Mesenchymal stem cell (in vitro differentiated cells and primary cell): ENCODE measurements at regions not wholly inside any gene's neighbourhood (a gene's known extent, or its start where the extent isn't known, plus 50 kb on each side); places are given as distances from the start of the nearest gene placed in this dataset.
"Not testable (repeated sequence)": the region's sequence is repeated elsewhere in the genome, so short reads cannot be mapped to it uniquely, and the experiment has no call there.

Experiments used
- DNase-seq: peaks from one replicate; pipeline ENCODE4 v3.0.0-alpha.2; 2013
- H2AFZ ChIP-seq: one replicate; pipeline ENCODE4 v1.6.1; 2013; ENCODE audit warnings: low read depth, mild to moderate bottlenecking, control low read depth, inconsistent platforms, low read length, moderate library complexity
- H2AK5ac ChIP-seq: 2 replicates; pipeline ENCODE4 v1.6.1; 2013; ENCODE audit warnings: low read length, moderate library complexity, mild to moderate bottlenecking, inconsistent platforms; ENCODE audit not compliant: severe bottlenecking
- H2BK120ac ChIP-seq: one replicate; pipeline ENCODE4 v1.6.1; 2013; ENCODE audit warnings: low read depth, mild to moderate bottlenecking, inconsistent platforms, low read length, moderate library complexity
- H2BK12ac ChIP-seq, 2 experiments: one replicate each; pipeline ENCODE4 v1.6.1; 2013; ENCODE audit warnings: inconsistent platforms in 2 of 2, low read length in 2 of 2, mild to moderate bottlenecking in 2 of 2, moderate library complexity in 2 of 2, control low read depth in 1 of 2
- H2BK15ac ChIP-seq: one replicate; pipeline ENCODE4 v1.6.1; 2013; ENCODE audit warnings: mild to moderate bottlenecking, low read depth, inconsistent platforms; ENCODE audit not compliant: poor library complexity, severe bottlenecking
- H2BK5ac ChIP-seq: 2 replicates; pipeline ENCODE4 v1.6.1; 2013; ENCODE audit warnings: low read depth, mild to moderate bottlenecking, low read length, control low read depth, inconsistent platforms; ENCODE audit not compliant: poor library complexity, severe bottlenecking
- H3K14ac ChIP-seq, 2 experiments: one replicate each; pipeline ENCODE4 v1.6.1; 2013; ENCODE audit warnings: inconsistent platforms in 2 of 2, low read length in 2 of 2, control low read depth in 1 of 2, mild to moderate bottlenecking in 1 of 2, moderate library complexity in 1 of 2
- H3K18ac ChIP-seq, 2 experiments: one replicate each; pipeline ENCODE4 v1.6.1; 2013; ENCODE audit warnings: inconsistent platforms in 2 of 2, low read length in 2 of 2, control low read depth in 1 of 2, low read depth in 1 of 2, mild to moderate bottlenecking in 1 of 2
- H3K23ac ChIP-seq, 2 experiments: one replicate each; pipeline ENCODE4 v1.6.1; 2013; ENCODE audit warnings: inconsistent platforms in 2 of 2, low read length in 2 of 2, mild to moderate bottlenecking in 2 of 2, moderate library complexity in 2 of 2, control low read depth in 1 of 2
- H3K27ac ChIP-seq: 2 replicates; pipeline ENCODE4 v1.5.1; 2013; ENCODE audit warnings: mild to moderate bottlenecking, moderate library complexity, low read length, control low read depth, inconsistent platforms; ENCODE audit not compliant: poor library complexity, severe bottlenecking
- H3K27me3 ChIP-seq, 2 experiments: 2 replicates each; pipeline versions ENCODE4 v1.6.1 to v1.7.0; 2013; ENCODE audit warnings: low read length in 2 of 2, mild to moderate bottlenecking in 2 of 2, moderate library complexity in 2 of 2, control low read depth in 1 of 2, inconsistent platforms in 1 of 2; ENCODE audit not compliant: control insufficient read depth in 1 of 2, insufficient read depth in 1 of 2
- H3K36me3 ChIP-seq, 2 experiments: 2 replicates each; pipeline versions ENCODE4 v1.6.1 to v1.7.0; 2013; ENCODE audit warnings: low read length in 2 of 2, control low read depth in 1 of 2, inconsistent platforms in 1 of 2, low read depth in 1 of 2, mild to moderate bottlenecking in 1 of 2; ENCODE audit not compliant: insufficient read depth in 2 of 2, control insufficient read depth in 1 of 2
- H3K4ac ChIP-seq, 2 experiments: one replicate each; pipeline ENCODE4 v1.6.1; 2013; ENCODE audit warnings: inconsistent platforms in 2 of 2, low read length in 2 of 2, mild to moderate bottlenecking in 2 of 2, moderate library complexity in 2 of 2, control low read depth in 1 of 2, low read depth in 1 of 2
- H3K4me1 ChIP-seq: 2 replicates; pipeline ENCODE4 v1.6.1; 2013; ENCODE audit warnings: low read depth, low read length, control low read depth; ENCODE audit not compliant: control insufficient read depth, insufficient read depth
- H3K4me2 ChIP-seq: 2 replicates; pipeline ENCODE4 v1.6.1; 2013; ENCODE audit warnings: low read length, mild to moderate bottlenecking, inconsistent platforms; ENCODE audit not compliant: poor library complexity, severe bottlenecking
- H3K4me3 ChIP-seq, 2 experiments: 2 replicates each; pipeline versions ENCODE4 v1.5.1 to v1.7.0; 2013; ENCODE audit warnings: low read length in 2 of 2, mild to moderate bottlenecking in 2 of 2, control low read depth in 1 of 2, low read depth in 1 of 2; ENCODE audit not compliant: insufficient read depth in 1 of 2
- H3K79me1 ChIP-seq: replicated peaks from 2 replicates; pipeline ENCODE4 v1.6.1; 2013; ENCODE audit warnings: mild to moderate bottlenecking, control low read depth, low read length, inconsistent platforms; ENCODE audit not compliant: poor library complexity, severe bottlenecking
- H3K9ac ChIP-seq: 2 replicates; pipeline ENCODE4 v1.7.0; 2013; ENCODE audit warnings: mild to moderate bottlenecking, low read length, moderate library complexity
- H3K9me3 ChIP-seq: 2 replicates; pipeline ENCODE4 v1.7.0; 2013; ENCODE audit warnings: mild to moderate bottlenecking, low read length; ENCODE audit not compliant: control insufficient read depth
- H4K8ac ChIP-seq: one replicate; pipeline ENCODE4 v1.6.1; 2013; ENCODE audit warnings: inconsistent platforms, mild to moderate bottlenecking, low read length, moderate library complexity
- H4K91ac ChIP-seq: one replicate; pipeline ENCODE4 v1.6.1; 2013; ENCODE audit warnings: mild to moderate bottlenecking, low read length, inconsistent platforms
- WGBS: methylation state at CpG from one replicate; pipeline ENCODE4 v1.1.7; 2013; ENCODE audit warnings: mixed read lengths; 5-methylcytosine and 5-hydroxymethylcytosine counted together

GRCh38 chr3:13995216-13995615 is 115.3 kb upstream of the WNT7A start:
- not testable (repeated sequence) for H3K4me1 ChIP-seq, H3K9ac ChIP-seq, H3K9me3 ChIP-seq, H3K27ac ChIP-seq, H3K79me1 ChIP-seq, H3K4me2 ChIP-seq, H3K27me3 ChIP-seq, DNase-seq, H3K18ac ChIP-seq, H2BK5ac ChIP-seq, H3K23ac ChIP-seq, H2BK12ac ChIP-seq, H2BK120ac ChIP-seq, H2AK5ac ChIP-seq, H3K36me3 ChIP-seq, H3K4me3 ChIP-seq, H2AFZ ChIP-seq, H2BK15ac ChIP-seq, H3K4ac ChIP-seq, H3K14ac ChIP-seq, H4K8ac ChIP-seq, H4K91ac ChIP-seq
- 81% methylated on average over 12 of the region's 12 CpGs for WGBS

GRCh38 chr3:13988925-13989324 is 109.1 kb upstream of the WNT7A start:
- H2BK15ac ChIP-seq, H3K4me2 ChIP-seq, H2BK5ac ChIP-seq, H4K91ac ChIP-seq, H2AK5ac ChIP-seq, DNase-seq, H4K8ac ChIP-seq, H3K23ac ChIP-seq, H3K9ac ChIP-seq, H2BK120ac ChIP-seq, H3K4me3 ChIP-seq, H3K4me1 ChIP-seq, H3K27me3 ChIP-seq, H3K4ac ChIP-seq, H3K14ac ChIP-seq, H3K79me1 ChIP-seq, H3K9me3 ChIP-seq, H2BK12ac ChIP-seq, H3K36me3 ChIP-seq, H3K27ac ChIP-seq, H3K18ac ChIP-seq, H2AFZ ChIP-seq: not testable (repeated sequence)
- WGBS = 24% methylated on average over 1 of the region's 1 CpG

- Histone ChIP-seq H3K4ac (no peak overlapping the region), H2BK12ac (no peak overlapping the region), H3K79me1 (no peaks in the 10 kb centered on the region), H3K27ac (no peak overlapping the region), H4K91ac (no peak overlapping the region), H3K4me1 (no peaks in the 10 kb centered on the region), H2BK5ac (no peak overlapping the region), H2BK120ac (no peak overlapping the region), H3K9me3 (peaks cover 21% of the 10 kb centered on the region), H3K18ac (no peak overlapping the region), H4K8ac (no peak overlapping the region), H3K4me3 (no peak overlapping the region), H3K9ac (no peak overlapping the region), H2AK5ac (no peak overlapping the region), H2BK15ac (no peak overlapping the region), H3K23ac (no peak overlapping the region), H3K36me3 (no peaks in the 10 kb centered on the region), H3K27me3 (no peaks in the 10 kb centered on the region), H3K4me2 (no peak overlapping the region), H2AFZ (no peak overlapping the region), H3K14ac (no peak overlapping the region)
- DNase-seq = no peak
These were observed 96.6 kb upstream of the WNT7A start for GRCh38 chr3:13976469-13976868.

- Histone ChIP-seq H2BK12ac (no peak overlapping the region), H3K4me3 (no peak overlapping the region), H4K8ac (no peak overlapping the region), H2AK5ac (no peak overlapping the region), H3K23ac (no peak overlapping the region), H3K9me3 (peaks cover 25% of the 10 kb centered on the region), H3K14ac (no peak overlapping the region), H4K91ac (no peak overlapping the region), H3K4ac (no peak overlapping the region), H3K27me3 (no peaks in the 10 kb centered on the region), H3K18ac (no peak overlapping the region), H3K4me1 (no peaks in the 10 kb centered on the region), H3K79me1 (no peaks in the 10 kb centered on the region), H3K36me3 (no peaks in the 10 kb centered on the region), H3K4me2 (no peak overlapping the region), H3K27ac (no peak overlapping the region), H3K9ac (no peak overlapping the region), H2BK15ac (no peak overlapping the region), H2BK120ac (no peak overlapping the region), H2AFZ (no peak overlapping the region), H2BK5ac (no peak overlapping the region)
- 0% methylated on average over 1 of the region's 2 CpGs for WGBS
- no peak for DNase-seq
These were observed 95.8 kb upstream of the WNT7A start for GRCh38 chr3:13975686-13976085.
